ENCODE measurements at regions not wholly inside any gene's neighbourhood (a gene's known extent, or its start where the extent isn't known, plus 50 kb on each side); places are given as distances from the start of the nearest gene placed in this dataset.

GRCh38 chr6:11830520-11830919 is 51.9 kb upstream of the ADTRP start:
- TF ChIP-seq CTCF (IDR thresholded peaks at IDR 0.05), result no peak
- no peak for TF ChIP-seq EZH2 (IDR thresholded peaks at IDR 0.05)

All from neural progenitor cell (in vitro differentiated cells).